ENCODE measurements at regions not wholly inside any gene's neighbourhood (a gene's known extent, or its start where the extent isn't known, plus 50 kb on each side); places are given as distances from the start of the nearest gene placed in this dataset.
"Not testable (repeated sequence)": the region's sequence is repeated elsewhere in the genome, so short reads cannot be mapped to it uniquely, and the experiment has no call there.

- DNase-seq = no peak
Observed at GRCh38 chr4:97003715-97004114, 1139.6 kb downstream of the STPG2 start.

GRCh38 chr4:97013309-97013708, 1130.0 kb downstream of the STPG2 start:
- no peak for DNase-seq

GRCh38 chr4:97013711-97014110, 1129.6 kb downstream of the STPG2 start:
- DNase-seq = peak; percentile 75

- DNase-seq = no peak
Observed at GRCh38 chr4:97015301-97015700, 1128.0 kb downstream of the STPG2 start.

- peak; percentile 16 for DNase-seq
Observed at GRCh38 chr4:97016186-97016907, 1126.9 kb downstream of the STPG2 start.

- DNase-seq = no peak
Observed at GRCh38 chr4:97027728-97028410, 1115.4 kb downstream of the STPG2 start.

GRCh38 chr4:97028785-97029184, 1114.5 kb downstream of the STPG2 start:
- no peak for DNase-seq

GRCh38 chr4:97037411-97038145, 1105.7 kb downstream of the STPG2 start:
- peak; percentile 31 for DNase-seq

GRCh38 chr4:97038146-97038516, 1105.1 kb downstream of the STPG2 start:
- no peak for DNase-seq

GRCh38 chr4:97072666-97073065, 1070.6 kb downstream of the STPG2 start:
- DNase-seq = no peak

GRCh38 chr4:97073194-97073593, 1070.1 kb downstream of the STPG2 start:
- no peak for DNase-seq

GRCh38 chr4:97074531-97074930, 1068.7 kb downstream of the STPG2 start:
- no peak for DNase-seq

GRCh38 chr4:97081951-97082350, 1061.3 kb downstream of the STPG2 start:
- DNase-seq = no peak

GRCh38 chr4:97097036-97097435, 1046.2 kb downstream of the STPG2 start:
- DNase-seq = not testable (repeated sequence)

GRCh38 chr4:97101171-97101570, 1042.1 kb downstream of the STPG2 start:
- not testable (repeated sequence) for DNase-seq

GRCh38 chr4:97103252-97103651, 1040.0 kb downstream of the STPG2 start:
- no peak for DNase-seq

- no peak for DNase-seq
Observed at GRCh38 chr4:97104006-97104405, 1039.3 kb downstream of the STPG2 start.

GRCh38 chr4:97104666-97105065, 1038.6 kb downstream of the STPG2 start:
- DNase-seq = no peak

GRCh38 chr4:97105347-97106099, 1037.8 kb downstream of the STPG2 start:
- no peak for DNase-seq

- no peak for DNase-seq
Observed at GRCh38 chr4:97106161-97106560, 1037.1 kb downstream of the STPG2 start.

GRCh38 chr4:97110506-97110905, 1032.8 kb downstream of the STPG2 start:
- DNase-seq = no peak

GRCh38 chr4:97116511-97116910, 1026.8 kb downstream of the STPG2 start:
- no peak for DNase-seq

GRCh38 chr4:97121493-97121892, 1021.8 kb downstream of the STPG2 start:
- no peak for DNase-seq
